ENCODE measurements at regions not wholly inside any gene's neighbourhood (a gene's known extent, or its start where the extent isn't known, plus 50 kb on each side); places are given as distances from the start of the nearest gene placed in this dataset.

DNA sequence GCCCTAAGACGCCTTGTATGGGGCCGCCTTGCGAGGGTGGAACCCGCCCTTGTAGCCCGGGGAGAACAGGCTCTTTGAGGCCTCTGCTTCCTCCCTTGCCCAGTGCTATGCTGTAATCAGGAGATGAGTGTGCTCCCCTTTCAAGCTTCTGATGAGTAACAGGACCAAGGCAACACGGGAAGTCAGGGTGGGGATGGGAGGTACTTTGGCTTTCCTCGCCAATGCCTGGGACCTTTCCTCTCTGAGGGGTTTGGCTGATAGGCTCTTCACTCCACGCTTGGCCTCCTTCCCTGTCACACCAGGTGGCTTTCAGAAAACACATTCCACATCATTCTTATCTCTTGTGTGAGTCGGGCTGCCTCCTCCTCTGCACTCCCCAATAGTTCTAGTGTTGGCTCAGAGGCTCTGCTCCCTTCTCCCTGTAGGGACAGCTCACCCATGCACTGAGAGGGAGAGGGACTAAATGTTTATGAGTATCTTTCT is 223.7 kb upstream of the TRIB2 start:
- FAIRE-seq (no peak), DNase-seq (ENCODE audit: low read depth, low spot score) (peak; percentile 12)
- Histone ChIP-seq H3K27ac (ENCODE audit: insufficient read depth, low read depth, low read length) (no peak overlapping the region), H3K4me2 (ENCODE audit: insufficient read depth, low read length) (no peak overlapping the region), H4K20me1 (replicated peaks; ENCODE audit: control insufficient read depth, extremely low read depth, insufficient read depth, low read length) (no peaks in the 10 kb centered on the region), H3K9ac (replicated peaks; ENCODE audit: extremely low read depth, insufficient read depth, low read length) (no peak overlapping the region), H3K27me3 (ENCODE audit: control insufficient read depth in 2 of 2, insufficient read depth in 2 of 2, low read length in 2 of 2) (no peaks in the 10 kb centered on the region), H3K4me3 (replicated peaks in 1 of 3; ENCODE audit: insufficient read depth in 1 of 3, low read depth in 1 of 3, low read length in 3 of 3) (no peak overlapping the region), H3K9me3 (replicated peaks; ENCODE audit: control insufficient read depth, insufficient read depth, low read length) (no peaks in the 10 kb centered on the region), H3K36me3 (ENCODE audit: control insufficient read depth in 2 of 2, extremely low read depth in 1 of 2, insufficient read depth in 2 of 2, low read length in 2 of 2) (no peaks in the 10 kb centered on the region), H3K79me2 (ENCODE audit: control insufficient read depth, insufficient read depth, low read length) (no peaks in the 10 kb centered on the region), H3K9me1 (replicated peaks; ENCODE audit: control insufficient read depth, extremely low read depth, insufficient read depth, low read length) (no peaks in the 10 kb centered on the region), H2AFZ (ENCODE audit: low read depth, low read length) (peak overlapping the region; percentile 92), H3K4me1 (ENCODE audit: control insufficient read depth, extremely low read depth, insufficient read depth, low read length) (no peaks in the 10 kb centered on the region)
- intact Hi-C loops (cut with micrococcal nuclease): no loop called here
- ChIA-PET CTCF (interaction anchor here (1.0 kb wide), 1 partner anchor 9 kb away, joined by 5 read pairs; no protein-coding TSS in a partner anchor), POLR2A (no interaction called here)
- dilution Hi-C loops (cut with MboI; ENCODE audit: extremely low pct_ligation_motif_present, low sequenced_read_pairs): no loop called here
- TF ChIP-seq EZH2 (IDR thresholded peaks at IDR 0.05; ENCODE audit: borderline replicate concordance, low read depth, low read length, severe bottlenecking) (no peak), MYC (IDR thresholded peaks at IDR 0.05; ENCODE audit: low read depth, low read length) (no peak), POLR2AphosphoS5 (IDR thresholded peaks at IDR 0.05; ENCODE audit: insufficient read depth, low read depth, low read length) (no peak), GATA2 (IDR thresholded peaks at IDR 0.05; ENCODE audit: insufficient read depth, insufficient read length, low read depth, low read length) (no peak), FOS (IDR thresholded peaks at IDR 0.05; ENCODE audit: borderline replicate concordance, insufficient read depth, low read length) (no peak), POLR2A (IDR thresholded peaks at IDR 0.05; ENCODE audit: low read depth, low read length) (no peak), JUN (IDR thresholded peaks at IDR 0.05; ENCODE audit: borderline replicate concordance, insufficient read depth, insufficient read length, low read depth) (no peak)
- TF ChIP-seq, protein P1, sequence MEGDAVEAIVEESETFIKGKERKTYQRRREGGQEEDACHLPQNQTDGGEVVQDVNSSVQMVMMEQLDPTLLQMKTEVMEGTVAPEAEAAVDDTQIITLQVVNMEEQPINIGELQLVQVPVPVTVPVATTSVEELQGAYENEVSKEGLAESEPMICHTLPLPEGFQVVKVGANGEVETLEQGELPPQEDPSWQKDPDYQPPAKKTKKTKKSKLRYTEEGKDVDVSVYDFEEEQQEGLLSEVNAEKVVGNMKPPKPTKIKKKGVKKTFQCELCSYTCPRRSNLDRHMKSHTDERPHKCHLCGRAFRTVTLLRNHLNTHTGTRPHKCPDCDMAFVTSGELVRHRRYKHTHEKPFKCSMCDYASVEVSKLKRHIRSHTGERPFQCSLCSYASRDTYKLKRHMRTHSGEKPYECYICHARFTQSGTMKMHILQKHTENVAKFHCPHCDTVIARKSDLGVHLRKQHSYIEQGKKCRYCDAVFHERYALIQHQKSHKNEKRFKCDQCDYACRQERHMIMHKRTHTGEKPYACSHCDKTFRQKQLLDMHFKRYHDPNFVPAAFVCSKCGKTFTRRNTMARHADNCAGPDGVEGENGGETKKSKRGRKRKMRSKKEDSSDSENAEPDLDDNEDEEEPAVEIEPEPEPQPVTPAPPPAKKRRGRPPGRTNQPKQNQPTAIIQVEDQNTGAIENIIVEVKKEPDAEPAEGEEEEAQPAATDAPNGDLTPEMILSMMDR (IDR thresholded peaks at IDR 0.05; ENCODE audit: extremely low read depth in 1 of 2, insufficient read depth in 1 of 2, low read depth in 1 of 2, low read length in 2 of 2): no peak
- TF ChIP-seq, protein P2, sequence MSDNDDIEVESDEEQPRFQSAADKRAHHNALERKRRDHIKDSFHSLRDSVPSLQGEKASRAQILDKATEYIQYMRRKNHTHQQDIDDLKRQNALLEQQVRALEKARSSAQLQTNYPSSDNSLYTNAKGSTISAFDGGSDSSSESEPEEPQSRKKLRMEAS (IDR thresholded peaks at IDR 0.05; ENCODE audit: insufficient read depth, insufficient read length): no peak
- BruUV-seq (replicated peaks): no TSS peak

Data from endothelial cell of umbilical vein (primary cell).